ENCODE measurements at regions not wholly inside any gene's neighbourhood (a gene's known extent, or its start where the extent isn't known, plus 50 kb on each side); places are given as distances from the start of the nearest gene placed in this dataset.

GRCh38 chr13:53191091-53191490, 162.5 kb downstream of the OLFM4 start:
- no peak for TF ChIP-seq CTCF (IDR thresholded peaks at IDR 0.05)
- no peak for TF ChIP-seq POLR2AphosphoS5 (IDR thresholded peaks at IDR 0.05; ENCODE audit: insufficient read depth in 1 of 2, low read depth in 1 of 2)
